GM12873 (cell line): ENCODE measurements at regions not wholly inside any gene's neighbourhood (a gene's known extent, or its start where the extent isn't known, plus 50 kb on each side); places are given as distances from the start of the nearest gene placed in this dataset.

ENCODE experiments used
- TF ChIP-seq, protein P1 (sequence below): IDR thresholded peaks from 2 replicates; pipeline ENCODE4 v1.5.1; 2012; ENCODE audit warnings: low read depth, mild to moderate bottlenecking, moderate library complexity, low read length, control low read depth; ENCODE audit not compliant: insufficient read depth; ENCODE audit errors: missing control alignments

DNA sequence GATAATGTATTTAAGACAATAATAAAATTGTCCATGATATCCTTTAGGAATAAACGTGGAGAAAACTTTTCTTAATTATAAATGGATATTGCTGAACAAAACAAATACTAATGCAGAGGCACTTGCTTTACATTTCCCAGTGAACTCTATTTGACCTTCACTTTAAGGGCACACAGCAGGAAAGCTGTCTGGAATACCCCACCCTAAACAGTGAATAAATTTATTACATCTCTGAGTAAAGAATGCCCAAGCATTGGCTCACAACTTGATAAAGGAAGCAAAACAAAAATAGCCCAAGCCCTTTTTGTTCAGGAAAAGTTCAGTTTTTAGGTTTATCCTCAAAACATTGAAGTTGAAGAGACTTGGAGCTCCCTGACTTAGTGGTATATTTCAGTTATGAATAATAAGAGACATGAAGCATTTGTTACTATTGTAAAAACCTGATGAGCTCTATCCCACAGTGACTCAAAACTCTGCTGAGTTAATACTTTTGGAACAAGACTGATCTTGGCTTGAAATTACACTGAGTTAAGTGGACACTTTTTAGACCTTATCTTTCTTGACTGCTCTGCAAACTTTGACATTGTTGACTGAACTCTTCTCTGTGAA lies 353.9 kb downstream of the BCKDHB start:
- TF ChIP-seq, protein P1, sequence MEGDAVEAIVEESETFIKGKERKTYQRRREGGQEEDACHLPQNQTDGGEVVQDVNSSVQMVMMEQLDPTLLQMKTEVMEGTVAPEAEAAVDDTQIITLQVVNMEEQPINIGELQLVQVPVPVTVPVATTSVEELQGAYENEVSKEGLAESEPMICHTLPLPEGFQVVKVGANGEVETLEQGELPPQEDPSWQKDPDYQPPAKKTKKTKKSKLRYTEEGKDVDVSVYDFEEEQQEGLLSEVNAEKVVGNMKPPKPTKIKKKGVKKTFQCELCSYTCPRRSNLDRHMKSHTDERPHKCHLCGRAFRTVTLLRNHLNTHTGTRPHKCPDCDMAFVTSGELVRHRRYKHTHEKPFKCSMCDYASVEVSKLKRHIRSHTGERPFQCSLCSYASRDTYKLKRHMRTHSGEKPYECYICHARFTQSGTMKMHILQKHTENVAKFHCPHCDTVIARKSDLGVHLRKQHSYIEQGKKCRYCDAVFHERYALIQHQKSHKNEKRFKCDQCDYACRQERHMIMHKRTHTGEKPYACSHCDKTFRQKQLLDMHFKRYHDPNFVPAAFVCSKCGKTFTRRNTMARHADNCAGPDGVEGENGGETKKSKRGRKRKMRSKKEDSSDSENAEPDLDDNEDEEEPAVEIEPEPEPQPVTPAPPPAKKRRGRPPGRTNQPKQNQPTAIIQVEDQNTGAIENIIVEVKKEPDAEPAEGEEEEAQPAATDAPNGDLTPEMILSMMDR, result no peak

DNA sequence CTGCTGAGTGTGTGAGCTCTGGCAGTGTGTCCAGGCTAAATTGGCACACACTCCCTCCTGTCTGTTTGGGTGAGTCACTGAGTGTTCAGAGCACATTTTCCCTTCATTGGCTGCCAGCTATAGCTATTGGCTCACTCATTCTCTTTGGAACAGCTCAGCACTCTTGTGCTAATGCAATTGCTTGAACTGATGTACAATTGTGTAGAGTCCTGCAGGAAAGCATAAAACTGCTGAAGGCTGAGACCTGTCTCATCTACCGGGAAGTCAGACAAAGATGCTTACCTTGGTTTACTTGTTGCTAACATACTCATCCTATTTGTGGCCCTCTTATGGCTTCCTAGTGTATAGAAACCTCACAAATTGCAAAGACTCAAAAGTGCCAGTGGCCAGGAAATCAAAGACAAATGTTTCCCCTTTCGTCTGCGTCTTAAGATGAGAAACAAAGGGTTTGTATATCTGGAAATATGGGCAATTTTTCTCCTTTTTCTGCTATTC lies 351.0 kb downstream of the BCKDHB start:
- TF ChIP-seq, protein P1, result no peak

DNA sequence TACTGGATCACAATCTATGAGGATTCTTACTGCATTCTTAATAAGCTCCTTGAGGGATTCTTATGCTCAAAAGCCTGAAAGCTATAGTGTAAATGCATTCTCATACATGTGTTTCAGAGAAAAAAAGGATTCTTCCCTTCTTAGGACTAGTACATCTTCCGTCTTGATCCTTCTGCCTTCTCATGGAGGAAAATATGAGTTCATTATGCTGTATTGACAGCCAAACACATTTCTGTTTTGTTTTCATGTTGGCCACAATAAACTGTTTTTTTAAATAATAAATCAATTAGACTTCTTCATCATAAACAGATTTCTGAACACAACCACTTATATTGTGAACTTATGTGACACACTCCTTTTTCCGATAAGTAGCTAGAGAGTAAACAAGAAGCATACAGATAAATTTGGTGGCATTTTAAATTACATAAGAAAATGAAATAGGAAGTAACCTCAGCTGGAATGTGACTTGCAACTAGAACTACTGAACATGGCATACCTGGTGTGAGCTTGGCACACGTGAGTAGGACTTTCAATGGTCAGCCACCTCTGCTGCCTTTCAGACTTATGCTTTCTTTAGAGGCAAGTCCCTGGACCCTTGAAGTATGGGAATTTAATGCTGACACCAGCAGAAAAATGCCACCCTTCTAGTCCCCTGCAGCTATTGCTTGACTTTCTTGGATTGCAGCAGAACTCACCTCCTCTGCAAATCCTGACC lies 350.4 kb downstream of the BCKDHB start:
- TF ChIP-seq, protein P1, result no peak

DNA sequence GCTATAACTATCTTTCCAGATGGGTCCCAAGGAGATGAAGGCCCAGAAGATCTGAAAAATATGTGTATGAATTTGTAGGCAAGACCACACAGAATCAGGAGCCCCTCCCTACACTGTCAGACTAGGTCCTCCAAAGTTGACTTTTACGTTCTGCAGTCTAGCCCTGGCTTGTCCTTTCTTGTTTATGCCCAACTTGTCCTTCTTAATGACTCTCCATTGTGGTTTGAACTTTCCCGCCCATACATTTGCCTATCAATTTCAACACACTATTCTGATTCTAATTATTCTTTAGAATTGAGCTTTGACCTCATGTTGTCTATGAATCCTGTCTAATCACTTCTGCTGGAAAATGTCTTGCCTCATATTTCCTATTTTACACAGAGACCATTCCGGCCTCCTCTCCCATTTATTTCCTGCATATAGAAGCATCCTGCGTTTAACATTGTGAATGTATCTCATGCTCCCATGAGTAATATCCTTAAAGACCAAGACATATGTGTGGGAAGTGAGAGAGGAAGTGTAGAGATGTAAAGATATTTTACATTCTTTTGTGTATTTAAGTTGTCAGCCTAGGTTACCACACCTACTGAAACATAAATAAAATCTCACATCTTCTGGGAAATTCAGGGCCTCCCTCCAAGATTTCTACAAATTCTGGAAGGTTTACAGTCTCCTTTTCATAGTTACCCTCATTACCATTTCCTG lies 348.3 kb downstream of the BCKDHB start:
- TF ChIP-seq, protein P1, result no peak

DNA sequence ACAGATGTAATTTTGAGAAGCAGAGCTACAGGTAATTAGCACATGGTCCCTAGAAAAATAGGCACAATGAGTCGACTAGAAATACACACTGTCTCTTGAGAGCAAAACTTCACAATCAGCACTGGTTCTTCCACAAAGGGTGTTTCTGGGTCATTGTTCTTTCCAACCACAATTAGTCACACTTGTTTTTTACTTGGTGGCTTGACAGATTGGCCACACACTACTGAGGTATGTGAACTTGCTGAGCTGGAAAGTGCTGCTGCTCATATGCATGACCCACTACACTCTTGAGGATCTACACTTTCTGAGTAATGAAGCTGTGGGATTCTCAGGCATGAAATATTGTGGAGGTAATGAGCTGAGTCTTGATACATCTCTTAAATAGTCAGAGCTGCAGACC lies 347.7 kb downstream of the BCKDHB start:
- TF ChIP-seq, protein P1, result no peak

DNA sequence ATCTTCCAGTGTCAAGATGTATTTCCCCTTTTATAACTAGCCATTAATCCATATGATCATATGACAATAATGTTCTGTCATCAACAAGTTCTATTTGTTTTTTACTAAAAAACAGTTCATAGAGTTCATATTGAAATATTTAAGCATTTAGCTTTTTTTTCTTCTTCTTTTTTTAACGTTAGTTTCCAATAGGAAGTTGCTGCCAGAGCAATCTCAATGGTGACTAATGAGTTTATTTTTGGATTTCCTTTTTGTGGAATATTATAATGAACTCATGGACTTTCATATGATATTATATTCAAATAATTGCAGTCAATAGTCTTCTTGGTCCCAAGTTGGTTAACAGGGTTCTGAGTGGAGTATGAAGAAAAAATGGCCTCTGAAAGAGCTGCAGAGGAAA lies 343.3 kb downstream of the BCKDHB start:
- TF ChIP-seq, protein P1, result no peak

DNA sequence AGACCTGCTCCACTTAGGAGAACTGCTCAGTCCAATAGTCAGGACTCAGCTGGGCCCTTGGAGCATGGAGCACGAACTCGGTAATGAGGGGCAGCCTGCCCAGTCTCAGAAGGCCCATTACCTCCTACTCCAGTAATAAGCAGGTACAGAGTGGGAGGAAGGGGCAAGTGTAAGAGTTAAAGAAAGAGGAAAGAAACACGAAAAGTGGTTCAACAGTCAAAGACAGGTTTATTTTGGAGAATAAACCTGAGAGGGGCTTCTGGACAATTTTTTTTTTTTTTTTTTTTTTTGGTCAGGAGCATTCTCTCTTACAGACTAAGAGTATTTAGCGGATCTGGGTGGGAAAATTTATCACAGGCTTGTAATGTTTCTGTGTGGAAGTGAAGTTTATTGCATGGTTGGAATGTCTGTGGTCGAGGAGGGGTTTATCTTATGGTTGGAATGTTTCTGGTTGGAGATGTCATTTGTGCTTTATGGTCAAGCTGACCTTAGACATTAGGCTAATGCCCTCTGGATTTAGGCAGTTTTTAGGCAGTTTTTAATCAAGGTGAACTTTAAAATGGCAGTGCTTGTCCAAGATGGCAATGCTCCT lies 340.1 kb downstream of the BCKDHB start:
- TF ChIP-seq, protein P1, result no peak
